SK-N-SH (cell line): ENCODE measurements at regions not wholly inside any gene's neighbourhood (a gene's known extent, or its start where the extent isn't known, plus 50 kb on each side); places are given as distances from the start of the nearest gene placed in this dataset.

Experiments used
- CTCF ChIA-PET: fragments of 300-600, 350-600 bp; formaldehyde crosslinking; extraction: SDS; loops from one replicate; lab custom pipeline; 2021; lab: Yijun Ruan, JAX
- POLR2A ChIA-PET: fragments of 350-600 bp; sonication (Branson Sonifier 250); formaldehyde crosslinking; extraction: SDS; loops from one replicate; lab custom pipeline; 2020; ENCODE audit warnings: antibody characterized with exemption, inconsistent platforms; lab: Yijun Ruan, JAX
- DNase-seq: peaks from one replicate; pipeline ENCODE4 v3.0.0; 2012
- H2AFZ ChIP-seq: fragments of 200-600 bp; sonication (generic); 2 replicates; pipeline ENCODE4 v1.8.1; 2016; ENCODE audit warnings: antibody characterized with exemption, mild to moderate bottlenecking, low read depth
- H3F3A ChIP-seq: fragments of 200-600 bp; sonication (generic); replicated peaks from 2 replicates; pipeline ENCODE3; 2016; ENCODE audit warnings: antibody characterized with exemption, mild to moderate bottlenecking; ENCODE audit not compliant: insufficient read depth
- H3K27ac ChIP-seq, 2 experiments: fragments of 200-500 bp in 1 of 2; fragments of 200-600 bp in 1 of 2; sonication (Bioruptor generic) in 1 of 2; sonication (generic), shearing (Covaris generic) in 1 of 2; 2 replicates each; pipeline versions ENCODE4 v1.5.1 to v1.6.1; 2014 to 2016; ENCODE audit warnings: low read depth in 2 of 2, inconsistent platforms in 1 of 2, low read length in 1 of 2, mild to moderate bottlenecking in 1 of 2, mixed read lengths in 1 of 2
- H3K27me3 ChIP-seq: fragments of 200-600 bp; sonication (generic), shearing (Covaris generic); 2 replicates; pipeline ENCODE4 v1.6.1; 2016; ENCODE audit warnings: mixed run types; ENCODE audit not compliant: insufficient read depth
- H3K36me3 ChIP-seq, 2 experiments: fragments of 200-500 bp in 1 of 2; fragments of 200-600 bp in 1 of 2; sonication (Bioruptor generic) in 1 of 2; sonication (generic) in 1 of 2; replicated peaks in 1 of 2; 2 replicates each; pipeline versions ENCODE3 to v1.5.1; 2014 to 2016; ENCODE audit warnings: low read length in 1 of 2, mild to moderate bottlenecking in 1 of 2; ENCODE audit not compliant: insufficient read depth in 2 of 2, control insufficient read depth in 1 of 2
- H3K4me1 ChIP-seq, 2 experiments: fragments of 200-500 bp in 1 of 2; fragments of 200-600 bp in 1 of 2; sonication (Bioruptor generic) in 1 of 2; sonication (generic), shearing (Covaris generic) in 1 of 2; 2 replicates each; pipeline versions ENCODE4 v1.5.1 to v1.6.1; 2014 to 2016; ENCODE audit warnings: low read depth in 1 of 2, low read length in 1 of 2, mixed run types in 1 of 2; ENCODE audit not compliant: insufficient read depth in 2 of 2, control insufficient read depth in 1 of 2
- H3K4me2 ChIP-seq: fragments of 200-600 bp; sonication (generic), shearing (Covaris generic); 2 replicates; pipeline ENCODE4 v1.6.1; 2017; ENCODE audit warnings: mixed run types
- H3K4me3 ChIP-seq, 2 experiments: fragments of 200-500 bp in 1 of 2; fragments of 200-600 bp in 1 of 2; sonication (Bioruptor generic) in 1 of 2; sonication (generic), shearing (Covaris generic) in 1 of 2; 2 replicates each; pipeline versions ENCODE4 v1.5.1 to v1.8.1; 2014 to 2016; ENCODE audit warnings: low read depth in 2 of 2, inconsistent platforms in 1 of 2, low read length in 1 of 2, mild to moderate bottlenecking in 1 of 2, mixed read lengths in 1 of 2, moderate library complexity in 1 of 2
- H3K79me2 ChIP-seq: fragments of 200-600 bp; sonication (generic); 2 replicates; pipeline ENCODE4 v1.8.1; 2017; ENCODE audit warnings: mild to moderate bottlenecking; ENCODE audit not compliant: insufficient read depth
- H3K9ac ChIP-seq: fragments of 200-600 bp; sonication (generic); 2 replicates; pipeline ENCODE4 v1.6.1; 2017; ENCODE audit warnings: mixed run types
- H3K9me2 ChIP-seq: fragments of 200-600 bp; sonication (generic); 2 replicates; pipeline ENCODE4 v1.6.1; 2017; ENCODE audit warnings: mixed run types
- H3K9me3 ChIP-seq: fragments of 200-600 bp; sonication (generic); 2 replicates; pipeline ENCODE4 v1.6.1; 2017; ENCODE audit warnings: mixed run types, mild to moderate bottlenecking, moderate library complexity
- H4K20me1 ChIP-seq: fragments of 200-600 bp; sonication (generic); 2 replicates; pipeline ENCODE4 v1.6.1; 2017; ENCODE audit warnings: mild to moderate bottlenecking, mixed run types; ENCODE audit not compliant: insufficient read depth
- CHD2 ChIP-seq: fragments of 150-350 bp; IDR thresholded peaks from 2 replicates; pipeline ENCODE4 v1.6.1; 2018; ENCODE audit warnings: low read length; ENCODE audit not compliant: partially characterized antibody
- ELF1 ChIP-seq: IDR thresholded peaks from 2 replicates; pipeline ENCODE4 v1.4.0; 2012
- FOXM1 ChIP-seq: IDR thresholded peaks from 2 replicates; pipeline ENCODE4 v1.4.0; 2012; ENCODE audit warnings: low read depth, mild to moderate bottlenecking
- JUND ChIP-seq: IDR thresholded peaks from 2 replicates; pipeline ENCODE4 v1.4.0; 2012
- MXI1 ChIP-seq: IDR thresholded peaks from 2 replicates; pipeline ENCODE4 v1.6.1; 2012; ENCODE audit warnings: mild to moderate bottlenecking, low read depth, low read length, improper control_type of control experiment
- POLR2AphosphoS5 ChIP-seq: IDR thresholded peaks from 2 replicates; pipeline ENCODE4 v1.6.1; 2012; ENCODE audit warnings: low read depth, low read length
- RFX5 ChIP-seq: IDR thresholded peaks from 2 replicates; pipeline ENCODE4 v1.6.1; 2012; ENCODE audit warnings: mild to moderate bottlenecking, improper control_type of control experiment, low read length
- SMC3 ChIP-seq: IDR thresholded peaks from 2 replicates; pipeline ENCODE4 v1.6.1; 2012; ENCODE audit warnings: low read depth, low read length, improper control_type of control experiment
- TAF1 ChIP-seq: IDR thresholded peaks from 2 replicates; pipeline ENCODE4 v1.6.1; 2012; ENCODE audit warnings: low read depth, mild to moderate bottlenecking, low read length, moderate library complexity, borderline replicate concordance
- USF1 ChIP-seq: IDR thresholded peaks from 2 replicates; pipeline ENCODE4 v1.4.0; 2012; ENCODE audit warnings: low read depth, borderline replicate concordance
- YY1 ChIP-seq: IDR thresholded peaks from 2 replicates; pipeline ENCODE4 v1.4.0; 2012; ENCODE audit warnings: low read depth, mild to moderate bottlenecking
- ZBTB33 ChIP-seq: IDR thresholded peaks from 2 replicates; pipeline ENCODE4 v1.4.0; 2012; ENCODE audit warnings: low read depth, borderline replicate concordance
- WGBS: methylation state at CpG from one replicate; pipeline ENCODE4 v1.1.6; 2017; ENCODE audit warnings: low lambda C conversion rate; 5-methylcytosine and 5-hydroxymethylcytosine counted together
- TF ChIP-seq, protein P1 (sequence below): IDR thresholded peaks from 2 replicates; pipeline ENCODE4 v1.6.1; 2012; ENCODE audit warnings: mild to moderate bottlenecking, low read depth, low read length, moderate library complexity

- H3K79me2 ChIP-seq = no peaks in the 10 kb centered on the region
- no peak for TF ChIP-seq ZBTB33
- TF ChIP-seq, protein P1, sequence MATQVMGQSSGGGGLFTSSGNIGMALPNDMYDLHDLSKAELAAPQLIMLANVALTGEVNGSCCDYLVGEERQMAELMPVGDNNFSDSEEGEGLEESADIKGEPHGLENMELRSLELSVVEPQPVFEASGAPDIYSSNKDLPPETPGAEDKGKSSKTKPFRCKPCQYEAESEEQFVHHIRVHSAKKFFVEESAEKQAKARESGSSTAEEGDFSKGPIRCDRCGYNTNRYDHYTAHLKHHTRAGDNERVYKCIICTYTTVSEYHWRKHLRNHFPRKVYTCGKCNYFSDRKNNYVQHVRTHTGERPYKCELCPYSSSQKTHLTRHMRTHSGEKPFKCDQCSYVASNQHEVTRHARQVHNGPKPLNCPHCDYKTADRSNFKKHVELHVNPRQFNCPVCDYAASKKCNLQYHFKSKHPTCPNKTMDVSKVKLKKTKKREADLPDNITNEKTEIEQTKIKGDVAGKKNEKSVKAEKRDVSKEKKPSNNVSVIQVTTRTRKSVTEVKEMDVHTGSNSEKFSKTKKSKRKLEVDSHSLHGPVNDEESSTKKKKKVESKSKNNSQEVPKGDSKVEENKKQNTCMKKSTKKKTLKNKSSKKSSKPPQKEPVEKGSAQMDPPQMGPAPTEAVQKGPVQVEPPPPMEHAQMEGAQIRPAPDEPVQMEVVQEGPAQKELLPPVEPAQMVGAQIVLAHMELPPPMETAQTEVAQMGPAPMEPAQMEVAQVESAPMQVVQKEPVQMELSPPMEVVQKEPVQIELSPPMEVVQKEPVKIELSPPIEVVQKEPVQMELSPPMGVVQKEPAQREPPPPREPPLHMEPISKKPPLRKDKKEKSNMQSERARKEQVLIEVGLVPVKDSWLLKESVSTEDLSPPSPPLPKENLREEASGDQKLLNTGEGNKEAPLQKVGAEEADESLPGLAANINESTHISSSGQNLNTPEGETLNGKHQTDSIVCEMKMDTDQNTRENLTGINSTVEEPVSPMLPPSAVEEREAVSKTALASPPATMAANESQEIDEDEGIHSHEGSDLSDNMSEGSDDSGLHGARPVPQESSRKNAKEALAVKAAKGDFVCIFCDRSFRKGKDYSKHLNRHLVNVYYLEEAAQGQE = no peak
- no peak for TF ChIP-seq CHD2
- TF ChIP-seq USF1 = no peak
- no peak overlapping the region for H3K4me2 ChIP-seq
- no peak overlapping the region for H3K27ac ChIP-seq
- DNase-seq = no peak
- POLR2A ChIA-PET = no interaction called here
- H3K9me2 ChIP-seq = no peaks in the 10 kb centered on the region
- no peaks in the 10 kb centered on the region for H3K27me3 ChIP-seq
- no peak overlapping the region for H3K9ac ChIP-seq
- no peak overlapping the region for H3K4me3 ChIP-seq
- no peaks in the 10 kb centered on the region for H3K9me3 ChIP-seq
- H2AFZ ChIP-seq = no peak overlapping the region
- peaks cover 5% of the 10 kb centered on the region for H3F3A ChIP-seq
- CTCF ChIA-PET = no interaction called here
- 49% methylated on average over 4 of the region's 4 CpGs for WGBS
- peaks cover 0 to 7% of the 10 kb centered on the region in 2 experiments; a peak in 2 of 4 replicates for H3K4me1 ChIP-seq
- no peaks in the 10 kb centered on the region for H3K36me3 ChIP-seq
- no peaks in the 10 kb centered on the region for H4K20me1 ChIP-seq
Measured at GRCh38 chr17:17420082-17420481, 56.7 kb upstream of the MED9 start.

DNA sequence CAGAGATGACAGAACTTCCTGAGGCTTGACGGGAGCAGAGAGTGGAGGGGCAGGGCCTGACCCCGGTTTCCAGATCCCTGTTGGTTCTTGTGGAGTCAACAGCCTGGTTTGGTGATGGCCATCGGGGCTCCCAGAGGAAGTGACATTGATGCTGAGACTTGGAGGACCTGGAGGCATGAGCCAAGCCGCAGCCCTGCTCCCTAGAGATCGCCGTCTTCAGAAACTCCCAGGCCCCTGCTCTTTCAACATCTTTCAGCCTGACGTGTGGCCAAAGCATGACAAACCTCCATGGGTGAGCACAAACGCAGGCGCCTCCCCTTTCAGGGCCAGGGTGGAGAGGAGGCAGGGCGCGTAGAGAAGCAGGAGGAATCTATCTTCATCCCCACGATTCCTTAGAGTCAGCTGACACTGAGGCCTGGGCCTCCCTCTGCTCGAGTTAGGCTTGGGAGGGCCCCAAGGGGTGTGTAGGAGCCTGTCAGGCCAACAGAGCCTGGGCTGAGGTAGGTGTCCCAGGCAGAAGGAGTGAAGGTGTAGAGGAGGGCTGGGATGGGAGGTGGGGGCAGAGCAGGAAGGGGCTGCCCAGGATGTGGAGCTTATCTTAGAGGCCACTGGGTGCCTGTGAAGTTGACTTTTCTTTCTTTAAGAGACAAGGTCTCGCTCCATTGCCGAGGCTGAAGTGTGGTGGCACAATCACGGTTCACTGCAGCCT, 56.1 kb upstream of the MED9 start:
- no peaks in the 10 kb centered on the region for H3K9me3 ChIP-seq
- no peak overlapping the region for H3K9ac ChIP-seq
- CTCF ChIA-PET = no interaction called here
- TF ChIP-seq POLR2AphosphoS5 (no peak), USF1 (no peak), MXI1 (no peak), ELF1 (no peak), SMC3 (no peak), JUND (no peak), TAF1 (no peak), FOXM1 (no peak), RFX5 (no peak), YY1 (no peak)
- TF ChIP-seq, protein P1 = no peak
- no peaks in the 10 kb centered on the region for H3K27me3 ChIP-seq
- no peak overlapping the region for H2AFZ ChIP-seq
- H3K4me3 ChIP-seq = no peak overlapping the region
- peaks cover 0 to 7% of the 10 kb centered on the region in 2 experiments; a peak in 2 of 4 replicates for H3K4me1 ChIP-seq
- H3K4me2 ChIP-seq = no peak overlapping the region
- H3K79me2 ChIP-seq = no peaks in the 10 kb centered on the region
- H4K20me1 ChIP-seq = no peaks in the 10 kb centered on the region
- H3K27ac ChIP-seq = no peak overlapping the region
- WGBS = 75% methylated on average over 15 of the region's 16 CpGs
- peaks cover 2% of the 10 kb centered on the region for H3F3A ChIP-seq
- no peak for DNase-seq
- no peaks in the 10 kb centered on the region for H3K9me2 ChIP-seq
- POLR2A ChIA-PET = no interaction called here
- H3K36me3 ChIP-seq = no peaks in the 10 kb centered on the region
